GM21423 (cell line): ENCODE measurements at regions not wholly inside any gene's neighbourhood (a gene's known extent, or its start where the extent isn't known, plus 50 kb on each side); places are given as distances from the start of the nearest gene placed in this dataset.

ENCODE experiments used
- ATAC-seq: cut with Tn5 transposase; IDR thresholded peaks from one replicate; pipeline ENCODE4 v1.9.1; 2021; ENCODE audit warnings: mild to moderate bottlenecking, moderate library complexity; ENCODE audit not compliant: unreplicated experiment

DNA sequence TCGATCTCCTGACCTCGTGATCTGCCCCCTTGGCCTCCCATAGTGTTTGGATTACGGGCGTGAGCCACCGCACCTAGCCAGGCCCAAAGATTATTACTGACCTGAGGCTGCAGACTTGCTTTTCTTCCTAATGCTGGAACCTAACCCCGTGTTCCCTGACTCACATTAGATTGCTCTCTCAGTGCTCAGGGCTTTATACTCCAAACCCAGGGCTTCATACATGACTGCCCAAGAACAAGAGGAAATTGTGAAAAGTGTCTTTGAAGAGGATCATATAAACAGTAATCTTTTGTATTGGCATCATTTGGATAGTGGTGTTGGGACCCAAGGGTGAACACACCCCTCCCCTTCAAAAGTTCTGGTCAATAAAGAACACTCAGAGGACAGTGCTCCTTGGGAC, 233.3 kb upstream of the TAS2R1 start:
- no peak for ATAC-seq

DNA sequence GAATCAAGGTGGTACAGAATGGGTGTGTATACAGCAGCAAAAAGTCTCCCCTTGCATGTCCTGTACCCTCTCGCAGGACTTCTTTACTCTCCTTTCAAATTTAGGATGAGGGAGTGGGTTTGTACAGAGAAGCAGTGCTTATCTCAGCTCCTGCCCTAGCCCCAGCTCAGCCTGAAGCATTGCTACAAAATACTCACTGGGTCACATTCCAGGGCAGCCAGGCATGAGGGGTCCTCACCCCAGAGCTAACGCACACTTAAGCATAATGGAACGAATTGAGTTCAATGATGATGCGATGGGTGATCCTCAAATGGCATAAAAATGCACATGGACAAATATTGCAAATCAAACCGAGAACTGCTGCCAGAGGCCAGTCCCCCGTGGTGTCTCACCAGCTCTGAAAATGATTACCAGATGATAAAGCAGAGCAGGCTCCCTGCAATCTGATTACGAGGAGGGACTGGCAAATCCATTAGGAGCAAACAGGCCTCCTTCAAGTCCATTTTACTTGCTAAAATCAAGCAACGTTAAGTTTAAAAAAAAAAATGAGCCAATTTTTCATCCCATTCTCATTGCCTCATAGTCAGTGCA, 231.6 kb upstream of the TAS2R1 start:
- no peak for ATAC-seq

DNA sequence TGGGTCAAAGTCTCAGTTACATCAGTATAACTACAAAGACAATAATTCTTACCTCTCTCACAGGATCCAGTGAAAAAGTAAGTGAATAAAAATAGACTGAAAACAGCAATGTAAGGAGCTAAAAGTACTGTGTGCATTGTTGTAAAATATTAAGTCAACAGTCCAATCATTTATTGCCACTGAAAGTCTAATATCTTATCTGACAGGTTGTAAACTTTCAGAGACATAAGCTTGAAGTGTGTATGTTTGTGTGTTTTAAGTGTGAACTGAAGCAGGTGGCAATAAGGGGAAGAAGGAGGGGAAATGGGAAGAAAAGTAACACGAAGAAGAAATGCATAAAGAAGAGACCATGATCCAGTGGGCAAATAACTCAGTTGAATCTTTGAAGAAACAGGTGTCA, 229.7 kb upstream of the TAS2R1 start:
- no peak for ATAC-seq

DNA sequence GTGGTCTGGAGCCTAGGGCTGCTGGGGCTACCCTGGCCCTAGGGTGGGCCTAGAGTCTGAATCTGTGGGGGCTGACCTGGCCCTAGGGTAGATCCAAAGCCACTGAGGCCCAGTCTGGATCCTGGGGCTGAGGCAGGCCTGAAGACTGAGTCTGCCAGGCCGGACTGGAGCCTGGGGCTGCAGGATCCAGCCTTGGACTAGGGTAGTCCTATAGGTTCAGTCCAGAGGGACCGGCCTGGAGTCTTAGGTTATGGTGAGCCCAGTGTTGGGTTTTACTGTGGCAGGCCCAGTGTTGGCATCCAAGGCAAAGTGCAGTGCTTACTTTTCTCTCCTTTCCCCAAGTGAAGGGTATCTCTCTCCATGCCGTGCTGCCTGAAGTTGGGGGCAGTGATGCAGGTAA, 227.9 kb upstream of the TAS2R1 start:
- no peak for ATAC-seq

DNA sequence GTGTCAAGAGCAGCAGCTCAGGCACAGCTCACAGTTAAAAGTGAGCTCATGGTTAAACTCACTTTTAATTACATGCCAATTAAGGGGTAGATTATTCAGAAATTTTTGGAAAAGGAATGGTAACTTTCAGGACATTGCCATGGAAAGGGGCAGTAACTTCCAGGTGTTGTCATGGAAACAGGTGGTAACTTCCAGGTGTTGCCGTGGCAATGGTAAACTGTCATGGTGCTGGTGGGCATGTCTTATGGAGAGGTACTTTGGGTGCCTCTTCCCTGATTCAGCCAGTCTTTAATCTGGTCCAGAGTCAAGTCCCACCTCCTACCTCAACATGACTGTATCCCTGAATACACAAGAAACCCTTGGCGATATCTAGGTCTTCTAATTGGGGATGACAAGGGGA, 223.2 kb upstream of the TAS2R1 start:
- no peak for ATAC-seq

DNA sequence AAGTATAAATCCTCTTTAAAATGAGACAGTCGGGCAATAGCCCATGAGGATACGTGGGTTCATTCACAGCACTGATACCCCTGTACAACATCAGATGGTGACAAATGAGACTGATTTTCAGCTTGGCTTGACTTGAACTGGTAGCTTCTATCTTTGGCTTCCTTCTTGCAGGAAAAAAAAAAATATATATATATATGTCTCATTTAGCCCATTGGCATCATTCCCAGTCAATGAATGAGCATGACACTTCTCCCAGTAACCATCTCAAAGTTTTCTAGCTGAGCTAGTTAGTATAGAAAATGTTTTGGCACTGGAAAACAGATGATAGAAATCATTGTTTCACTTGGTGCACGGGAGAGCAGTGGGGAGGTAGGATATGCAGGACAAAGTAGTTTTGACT, 222.5 kb upstream of the TAS2R1 start:
- no peak for ATAC-seq

DNA sequence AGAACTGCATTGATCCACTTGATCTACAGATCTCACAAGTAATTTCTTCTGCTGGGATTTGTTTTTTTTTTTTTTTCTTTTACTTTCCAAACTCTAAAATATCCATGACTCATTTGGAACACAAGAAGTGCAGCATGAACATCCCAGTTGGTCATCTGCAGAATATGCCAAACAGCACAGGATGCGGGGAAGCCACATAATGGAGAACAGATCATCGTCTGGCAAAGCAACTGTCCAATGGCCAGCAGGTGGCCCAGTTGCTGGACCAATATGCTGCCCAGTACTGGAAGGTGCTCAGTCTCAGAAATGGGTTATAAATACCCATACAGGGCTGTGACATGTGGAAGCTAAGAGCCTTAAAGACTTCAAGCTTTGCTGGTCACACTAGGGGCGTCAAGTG, 221.3 kb upstream of the TAS2R1 start:
- no peak for ATAC-seq

DNA sequence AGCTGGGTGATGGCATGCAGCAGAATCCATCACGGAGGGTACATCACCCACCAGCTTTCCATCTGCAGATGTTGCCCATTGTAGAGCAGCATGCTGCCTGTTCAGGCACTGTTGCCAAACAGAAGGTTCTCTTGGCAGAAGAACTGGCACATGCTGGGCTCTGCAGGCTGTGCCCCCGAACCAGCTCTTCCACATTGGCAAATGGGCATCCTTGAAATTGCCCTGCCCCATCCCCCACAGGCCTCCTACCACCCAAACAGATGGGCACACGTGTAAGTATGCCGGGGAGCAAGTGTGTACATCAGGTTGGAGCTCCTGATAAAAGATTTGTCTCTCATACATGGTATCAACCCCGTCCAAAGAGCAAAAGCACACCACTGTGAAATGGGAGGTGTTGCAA, 220.3 kb upstream of the TAS2R1 start:
- no peak for ATAC-seq

DNA sequence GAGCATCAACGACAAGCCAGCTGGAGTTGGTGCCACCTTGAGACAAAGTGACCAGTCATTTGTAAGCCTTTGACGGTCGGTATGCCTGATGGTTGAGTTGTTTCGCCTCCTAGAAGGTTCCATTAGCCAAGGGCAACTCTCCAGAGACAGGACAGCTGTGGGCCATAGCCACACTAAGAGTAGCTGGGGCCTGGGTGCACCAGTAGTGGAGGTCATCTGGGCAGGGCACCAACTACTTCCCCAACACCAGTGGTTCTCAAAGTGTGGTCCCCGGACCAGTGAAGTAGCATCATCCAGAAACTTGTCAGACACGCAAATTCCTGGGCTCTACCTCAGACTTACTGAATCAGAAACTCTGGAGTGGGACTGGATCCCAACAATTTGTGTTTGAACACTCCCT, 217.5 kb upstream of the TAS2R1 start:
- ATAC-seq = no peak

DNA sequence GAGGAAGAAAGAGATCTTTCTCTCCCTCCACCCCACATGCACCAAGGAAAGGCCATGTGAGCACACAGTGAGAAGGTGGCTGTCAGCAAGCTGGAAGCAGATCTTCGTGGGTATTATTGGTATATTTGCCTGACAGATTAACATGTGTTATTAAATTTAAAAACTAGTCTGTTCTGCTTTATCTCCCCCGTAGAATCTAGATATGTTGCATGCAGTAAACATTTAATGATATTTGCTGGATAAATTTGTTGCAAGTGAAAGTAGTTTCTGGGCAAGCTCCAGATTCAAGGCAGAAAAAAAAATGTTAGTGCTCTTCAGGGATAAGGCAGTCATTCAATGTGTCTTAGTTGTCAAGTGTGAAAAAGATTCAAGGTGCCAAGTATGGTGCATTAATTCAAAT, 215.0 kb upstream of the TAS2R1 start:
- no peak for ATAC-seq

DNA sequence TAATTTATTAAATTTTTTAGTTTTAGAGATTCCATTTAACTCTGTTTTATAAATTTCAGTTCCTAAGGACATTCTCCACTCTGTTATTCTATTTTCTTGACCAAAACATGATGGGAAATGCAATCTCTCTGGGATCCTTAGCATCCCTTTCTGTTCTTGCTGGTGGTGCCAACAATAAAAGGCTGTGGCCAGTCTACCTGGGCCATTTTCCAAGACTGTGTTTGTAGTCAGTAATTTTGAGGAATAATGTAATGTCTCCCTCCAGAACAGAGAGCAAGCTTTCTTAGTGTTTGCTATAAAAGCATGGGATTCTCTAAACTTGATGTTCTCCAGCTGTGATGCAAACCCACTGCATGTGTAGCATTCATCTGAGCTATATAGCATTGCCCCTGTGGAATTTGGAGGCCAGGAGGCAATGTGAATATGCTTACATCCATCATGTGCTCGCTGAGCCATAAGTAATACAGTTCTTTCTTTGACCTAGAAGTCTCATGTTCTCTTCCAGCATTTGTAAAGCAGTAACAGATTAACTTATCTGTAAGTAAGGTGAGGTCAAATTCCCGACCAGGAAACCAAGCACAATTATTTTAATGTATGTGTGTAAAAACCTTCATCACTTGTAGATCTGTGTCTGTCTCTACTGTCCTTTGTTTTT, 211.5 kb upstream of the TAS2R1 start:
- no peak for ATAC-seq

DNA sequence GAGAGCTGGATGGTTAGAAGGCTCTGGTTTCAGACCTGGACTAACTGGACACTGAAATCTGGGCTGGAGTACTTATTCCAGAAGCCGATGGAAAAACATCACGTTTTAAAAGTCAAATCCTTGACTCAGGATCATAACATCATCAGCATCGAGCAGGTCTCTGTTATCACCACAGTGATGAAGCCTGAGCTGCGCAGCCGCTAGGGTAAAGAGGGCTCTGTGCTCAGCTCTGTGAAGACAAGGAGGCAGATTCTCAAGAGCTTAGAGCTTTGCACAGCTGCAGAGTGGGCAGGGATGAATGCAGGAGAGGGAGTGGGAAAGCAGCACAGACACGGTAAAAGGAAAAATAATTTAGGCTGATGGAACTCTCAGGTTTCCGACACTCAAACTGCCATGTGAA, 208.8 kb upstream of the TAS2R1 start:
- no peak for ATAC-seq

DNA sequence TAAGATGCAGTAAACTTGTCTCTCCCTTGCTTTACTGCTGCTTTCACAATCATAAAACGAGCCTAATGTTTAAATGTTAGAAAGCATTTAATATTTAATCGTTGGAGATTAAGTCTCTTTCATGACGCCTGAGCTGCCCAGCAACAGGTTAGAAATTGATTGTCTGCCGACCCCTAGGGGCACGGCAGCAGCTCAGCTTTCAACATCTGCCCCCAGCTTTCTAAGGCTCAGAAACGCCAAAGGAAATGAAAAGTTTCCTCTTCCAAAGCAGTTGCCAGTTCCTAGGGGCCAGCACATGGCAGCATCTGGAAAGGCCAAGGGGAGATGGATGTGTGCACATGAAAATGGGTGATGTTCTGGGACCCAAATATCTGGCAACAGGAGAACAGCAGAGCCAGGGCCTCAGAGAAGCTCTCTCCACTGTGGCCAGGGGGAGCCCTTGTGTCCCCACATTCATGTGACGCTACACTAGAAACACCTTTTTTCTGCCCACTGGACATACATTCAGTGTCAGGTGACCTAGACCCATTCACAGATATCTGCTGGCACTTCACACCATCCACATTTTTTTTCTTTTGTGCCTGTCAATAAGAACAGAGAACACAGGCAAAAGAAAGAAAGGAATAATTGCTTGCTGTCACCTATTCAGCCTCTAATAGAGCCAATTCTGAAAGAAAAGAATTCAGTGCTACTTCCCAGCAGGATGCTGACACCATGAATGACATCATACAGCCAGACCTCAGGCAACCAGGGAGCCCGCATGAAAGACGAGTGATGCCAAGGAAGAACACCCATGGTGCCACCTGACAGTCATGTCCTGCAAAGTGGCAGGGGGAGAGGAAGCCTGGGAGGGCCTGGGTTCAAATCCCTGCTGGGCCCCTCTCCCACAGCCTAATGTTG, 205.0 kb upstream of the TAS2R1 start:
- no peak for ATAC-seq

DNA sequence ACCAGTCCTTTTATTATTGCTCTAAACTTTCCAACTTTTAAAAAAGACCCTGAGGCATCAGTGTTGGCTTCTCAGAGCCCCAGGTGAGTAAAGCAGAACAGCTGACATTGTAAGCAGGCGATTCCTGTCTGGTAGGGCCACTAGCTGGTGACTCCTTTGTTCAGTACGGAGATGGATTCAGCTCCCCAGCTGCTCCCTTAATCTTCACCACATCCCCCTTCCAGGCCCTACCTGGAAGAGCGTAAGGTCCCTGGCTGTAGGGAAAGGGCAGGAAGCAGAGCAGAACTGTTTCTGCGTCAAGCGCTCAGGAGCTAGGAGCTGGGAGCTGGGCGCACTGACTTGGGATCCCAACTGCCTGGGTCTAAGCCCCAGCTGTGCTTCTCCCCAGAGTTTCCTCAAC, 203.7 kb upstream of the TAS2R1 start:
- ATAC-seq = no peak

DNA sequence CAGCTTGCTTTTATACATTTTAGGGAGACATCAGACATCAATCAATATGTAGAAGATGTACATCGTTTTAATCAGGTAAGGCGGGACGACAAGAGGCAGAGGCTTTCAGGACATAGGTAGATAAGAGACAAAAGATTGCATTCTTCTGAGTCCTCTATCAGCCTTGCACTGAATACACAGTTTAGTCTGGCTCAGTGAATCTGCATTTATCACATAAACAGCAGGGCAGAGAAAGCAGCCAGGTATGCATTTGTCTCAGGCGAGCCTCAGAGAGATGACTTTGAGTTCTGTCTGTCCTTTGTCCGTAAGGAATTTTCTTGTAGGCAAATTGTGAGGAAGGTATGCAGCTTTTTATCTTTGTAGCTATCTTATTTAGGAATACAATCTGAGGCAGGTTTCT, 202.8 kb upstream of the TAS2R1 start:
- ATAC-seq = no peak

DNA sequence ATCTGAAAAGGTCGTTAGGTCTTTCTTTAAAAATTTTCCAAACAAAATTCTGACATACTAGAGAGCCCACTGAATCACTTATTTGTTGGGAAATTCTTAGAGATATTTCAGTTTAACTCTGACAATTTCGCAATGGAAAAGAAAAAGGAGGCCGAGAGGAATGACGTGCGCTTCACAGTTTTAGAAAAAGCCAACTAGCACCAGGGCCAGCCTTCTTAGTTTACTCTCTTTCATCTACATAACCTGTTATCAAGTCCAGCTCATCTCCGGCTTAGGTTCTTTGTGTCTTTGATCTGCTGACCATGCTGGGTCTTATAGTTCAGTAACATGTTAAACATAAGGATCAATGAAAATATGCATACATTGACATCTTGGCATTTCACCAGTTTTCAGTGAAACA, 201.7 kb upstream of the TAS2R1 start:
- no peak for ATAC-seq

DNA sequence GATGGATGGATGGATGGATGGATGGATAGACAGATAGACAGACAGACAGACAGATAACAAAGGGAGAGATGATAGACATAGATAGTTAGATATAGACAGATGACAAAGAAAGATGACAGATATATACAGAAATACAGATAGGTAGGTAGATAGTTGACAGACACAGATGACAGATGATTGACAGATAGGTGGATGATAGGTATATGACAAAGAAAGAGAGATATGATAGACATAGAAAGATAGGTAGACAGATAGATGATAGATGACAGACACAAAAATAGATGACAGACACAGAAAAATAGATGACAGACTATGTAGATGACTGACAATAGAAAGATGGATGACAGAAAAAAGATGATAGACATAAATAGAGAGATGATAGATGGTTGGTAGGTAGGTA, 200.0 kb upstream of the TAS2R1 start:
- no peak for ATAC-seq

DNA sequence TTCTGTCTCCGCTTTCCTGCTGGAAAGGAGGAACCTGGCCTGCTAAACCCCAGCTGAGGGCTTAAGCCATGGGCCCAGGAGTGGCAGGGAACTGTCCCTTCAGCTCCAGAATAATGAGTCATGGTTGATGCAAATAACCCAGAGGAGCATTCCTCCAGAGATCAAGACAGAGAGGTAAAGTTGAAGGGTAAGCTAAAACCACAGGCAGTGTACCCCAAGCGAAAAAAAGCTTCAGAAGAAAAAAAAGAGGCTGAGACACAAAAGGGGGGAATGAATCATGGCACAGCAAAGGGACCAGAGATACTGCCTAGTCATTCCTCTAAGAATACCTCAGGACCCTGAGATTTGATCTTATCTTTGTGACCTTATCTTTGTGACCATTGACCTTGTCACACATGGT, 199.5 kb upstream of the TAS2R1 start:
- no peak for ATAC-seq

DNA sequence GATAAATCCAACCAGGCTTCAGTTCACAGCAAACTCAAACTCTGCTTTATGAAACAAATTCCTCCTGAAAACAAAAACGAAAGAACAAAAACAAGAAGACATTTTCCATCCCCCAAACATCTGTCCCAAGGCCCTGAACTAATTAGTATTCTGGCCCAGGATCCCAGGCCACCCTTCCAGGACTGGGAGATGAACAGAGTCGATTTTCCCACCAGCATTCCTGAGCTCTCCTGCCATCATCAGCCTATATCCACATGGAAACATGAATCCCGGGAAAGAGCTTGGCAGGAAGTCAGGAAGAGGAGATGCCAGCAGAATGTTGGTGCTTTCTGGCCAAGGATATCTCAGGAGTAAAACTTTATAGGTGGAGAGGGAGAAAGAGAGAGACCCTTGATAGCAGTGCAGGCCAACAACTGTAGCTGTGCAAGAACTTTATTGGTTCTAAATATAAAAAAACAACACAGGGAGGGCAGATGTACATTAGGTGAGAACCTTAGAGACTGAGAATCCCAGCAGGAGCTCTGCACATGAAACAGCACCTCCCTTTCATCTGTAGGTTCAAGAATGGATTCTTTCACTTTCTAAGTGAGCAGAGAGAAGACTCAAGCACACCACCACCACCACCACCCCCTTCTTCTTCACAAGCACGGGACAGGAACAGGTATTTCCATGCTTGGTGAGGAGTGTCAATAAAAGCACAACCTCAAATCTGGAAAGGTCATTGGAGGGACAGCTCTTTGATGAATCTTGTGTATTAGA, 190.7 kb upstream of the TAS2R1 start:
- ATAC-seq = no peak

DNA sequence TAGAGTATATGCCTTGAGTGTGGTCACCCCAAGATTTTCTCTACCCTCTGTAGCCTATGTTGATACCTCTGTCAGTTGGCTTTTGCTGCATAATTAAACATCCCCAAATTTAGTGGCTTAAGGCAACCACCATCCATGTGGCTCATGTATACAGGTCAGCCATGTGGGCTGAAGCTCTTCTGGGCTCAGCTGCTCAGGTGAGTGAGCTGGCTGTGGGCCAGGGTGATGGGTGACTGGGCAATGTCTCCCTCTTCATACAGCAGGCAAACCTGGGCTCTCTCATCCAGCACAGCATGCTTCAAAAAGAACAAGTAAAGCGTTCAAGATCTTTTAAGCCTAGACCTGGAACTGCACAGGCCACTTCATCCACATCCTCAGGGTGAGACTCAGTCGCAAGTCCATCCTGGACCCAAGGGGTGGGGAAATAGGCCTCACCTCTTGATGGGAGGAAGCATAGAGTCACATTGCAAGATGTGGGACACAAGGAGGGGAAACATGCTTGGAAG, 188.2 kb upstream of the TAS2R1 start:
- no peak for ATAC-seq

DNA sequence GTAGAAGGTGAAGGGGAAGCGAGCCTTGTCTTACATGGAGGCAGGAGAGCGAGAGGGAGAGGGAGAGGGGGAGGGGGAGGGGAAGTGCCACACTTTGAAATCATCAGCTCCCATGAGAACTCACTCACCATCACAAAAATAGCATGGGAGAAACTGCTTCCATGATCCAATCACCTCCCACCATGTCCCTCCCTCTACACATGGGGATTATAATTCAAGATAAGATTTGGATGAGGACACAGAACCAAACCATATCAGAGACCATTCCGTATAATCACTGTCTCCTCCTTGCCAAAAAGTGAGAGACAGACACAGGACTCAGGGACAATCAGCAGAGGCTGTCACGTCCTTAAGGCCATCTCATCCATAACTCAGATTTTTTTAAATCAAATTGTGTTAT, 187.7 kb upstream of the TAS2R1 start:
- ATAC-seq = no peak
